ENCODE measurements at regions not wholly inside any gene's neighbourhood (a gene's known extent, or its start where the extent isn't known, plus 50 kb on each side); places are given as distances from the start of the nearest gene placed in this dataset.

DNA sequence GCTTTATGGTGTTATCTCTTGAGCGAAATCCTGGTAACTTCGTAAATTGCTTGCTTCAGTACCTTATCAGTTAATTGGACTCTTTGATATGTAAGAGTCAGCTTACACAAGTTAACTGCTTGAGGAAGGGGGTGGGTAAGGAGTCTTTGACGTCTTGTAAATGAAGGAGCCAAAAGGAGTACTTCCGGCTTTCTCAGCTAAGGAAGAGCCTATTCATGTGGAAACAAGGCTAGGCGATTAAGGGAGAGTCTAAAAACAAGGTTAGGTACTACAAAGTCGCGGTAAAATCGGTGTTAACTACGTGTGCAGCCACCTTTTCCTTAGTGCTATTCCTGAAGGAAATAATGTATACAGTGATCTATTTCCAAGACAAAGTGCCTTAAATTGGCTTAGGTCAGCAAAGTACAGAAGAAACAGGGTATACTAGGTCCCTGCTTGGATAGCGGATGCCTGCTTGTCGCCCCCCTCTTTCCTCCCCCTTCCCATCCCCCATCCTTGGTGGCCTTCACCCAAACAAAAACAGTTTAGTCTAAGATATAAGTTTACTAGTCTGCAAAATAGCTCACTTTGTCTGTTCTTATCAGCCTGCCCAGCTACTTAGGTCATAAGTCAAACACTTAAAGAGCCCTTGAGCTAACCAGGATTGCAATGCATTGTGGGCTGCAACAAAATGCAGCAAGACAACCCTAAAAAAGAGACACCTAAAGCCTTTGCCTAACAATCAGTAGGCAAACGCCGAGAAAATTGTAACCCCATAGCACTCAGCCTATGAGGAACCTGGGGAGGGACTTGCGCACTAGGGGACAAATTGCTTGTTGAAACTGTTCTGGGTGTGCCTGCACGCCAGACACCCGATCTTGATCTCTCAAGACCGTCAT is 147.3 kb downstream of the TRIM27 start:
- H3K4me3 ChIP-seq (replicated peaks; ENCODE audit: low read depth, low read length) = no peak overlapping the region
- TF ChIP-seq, protein P1, sequence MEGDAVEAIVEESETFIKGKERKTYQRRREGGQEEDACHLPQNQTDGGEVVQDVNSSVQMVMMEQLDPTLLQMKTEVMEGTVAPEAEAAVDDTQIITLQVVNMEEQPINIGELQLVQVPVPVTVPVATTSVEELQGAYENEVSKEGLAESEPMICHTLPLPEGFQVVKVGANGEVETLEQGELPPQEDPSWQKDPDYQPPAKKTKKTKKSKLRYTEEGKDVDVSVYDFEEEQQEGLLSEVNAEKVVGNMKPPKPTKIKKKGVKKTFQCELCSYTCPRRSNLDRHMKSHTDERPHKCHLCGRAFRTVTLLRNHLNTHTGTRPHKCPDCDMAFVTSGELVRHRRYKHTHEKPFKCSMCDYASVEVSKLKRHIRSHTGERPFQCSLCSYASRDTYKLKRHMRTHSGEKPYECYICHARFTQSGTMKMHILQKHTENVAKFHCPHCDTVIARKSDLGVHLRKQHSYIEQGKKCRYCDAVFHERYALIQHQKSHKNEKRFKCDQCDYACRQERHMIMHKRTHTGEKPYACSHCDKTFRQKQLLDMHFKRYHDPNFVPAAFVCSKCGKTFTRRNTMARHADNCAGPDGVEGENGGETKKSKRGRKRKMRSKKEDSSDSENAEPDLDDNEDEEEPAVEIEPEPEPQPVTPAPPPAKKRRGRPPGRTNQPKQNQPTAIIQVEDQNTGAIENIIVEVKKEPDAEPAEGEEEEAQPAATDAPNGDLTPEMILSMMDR (IDR thresholded peaks at IDR 0.05; ENCODE audit: low read length, missing control alignments) = no peak
- DNase-seq (ENCODE audit: low read depth) = no peak

DNA sequence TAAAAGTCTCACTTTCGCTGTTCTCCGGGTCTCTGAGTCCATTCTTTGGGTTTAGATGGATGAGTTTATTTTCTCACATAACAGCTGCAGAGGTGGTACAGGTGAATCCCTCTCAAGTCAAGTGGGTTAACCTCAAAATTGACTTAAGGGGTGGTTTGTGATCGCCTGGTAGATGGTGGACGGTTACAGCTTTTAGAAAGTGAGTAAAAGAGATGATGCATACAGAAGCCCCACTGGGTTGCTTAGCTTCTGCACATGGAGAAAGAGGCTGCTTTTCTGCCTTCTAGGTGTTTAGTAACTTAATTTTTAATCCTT is 146.7 kb downstream of the TRIM27 start:
- TF ChIP-seq, protein P1 (IDR thresholded peaks at IDR 0.05; ENCODE audit: low read length, missing control alignments) = no peak
- no peak overlapping the region for H3K4me3 ChIP-seq (replicated peaks; ENCODE audit: low read depth, low read length)
- no peak for DNase-seq (ENCODE audit: low read depth)

DNA sequence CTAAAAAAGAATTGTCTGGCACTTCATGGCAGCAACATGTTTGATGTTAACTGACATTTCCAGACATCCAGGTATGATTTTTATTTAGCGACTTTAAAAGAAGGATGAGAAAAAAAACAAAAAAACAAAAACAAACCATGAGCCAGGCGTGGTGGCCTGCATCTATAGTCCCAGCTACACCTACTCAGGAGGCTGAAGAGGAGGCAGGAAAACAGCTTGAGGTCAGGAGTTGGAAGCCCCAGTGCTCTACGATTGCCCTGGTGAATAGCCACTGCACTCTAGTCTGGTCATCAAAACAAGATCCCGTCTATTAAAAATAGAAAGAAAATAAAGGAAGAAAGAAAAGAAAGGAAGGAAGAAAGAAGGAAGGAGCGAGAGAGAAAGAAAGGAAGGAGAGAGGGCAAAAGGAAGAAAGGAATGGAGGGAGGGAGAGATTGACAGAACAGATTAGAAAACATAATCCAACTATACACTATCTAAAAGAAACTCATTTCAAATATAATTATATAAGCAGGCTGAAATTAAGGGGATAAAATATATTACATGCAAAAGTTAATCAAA is 141.6 kb downstream of the TRIM27 start:
- no peak overlapping the region for H3K4me3 ChIP-seq (replicated peaks; ENCODE audit: low read depth, low read length)
- no peak for DNase-seq (ENCODE audit: low read depth)
- TF ChIP-seq, protein P1 (IDR thresholded peaks at IDR 0.05; ENCODE audit: low read length, missing control alignments) = no peak

DNA sequence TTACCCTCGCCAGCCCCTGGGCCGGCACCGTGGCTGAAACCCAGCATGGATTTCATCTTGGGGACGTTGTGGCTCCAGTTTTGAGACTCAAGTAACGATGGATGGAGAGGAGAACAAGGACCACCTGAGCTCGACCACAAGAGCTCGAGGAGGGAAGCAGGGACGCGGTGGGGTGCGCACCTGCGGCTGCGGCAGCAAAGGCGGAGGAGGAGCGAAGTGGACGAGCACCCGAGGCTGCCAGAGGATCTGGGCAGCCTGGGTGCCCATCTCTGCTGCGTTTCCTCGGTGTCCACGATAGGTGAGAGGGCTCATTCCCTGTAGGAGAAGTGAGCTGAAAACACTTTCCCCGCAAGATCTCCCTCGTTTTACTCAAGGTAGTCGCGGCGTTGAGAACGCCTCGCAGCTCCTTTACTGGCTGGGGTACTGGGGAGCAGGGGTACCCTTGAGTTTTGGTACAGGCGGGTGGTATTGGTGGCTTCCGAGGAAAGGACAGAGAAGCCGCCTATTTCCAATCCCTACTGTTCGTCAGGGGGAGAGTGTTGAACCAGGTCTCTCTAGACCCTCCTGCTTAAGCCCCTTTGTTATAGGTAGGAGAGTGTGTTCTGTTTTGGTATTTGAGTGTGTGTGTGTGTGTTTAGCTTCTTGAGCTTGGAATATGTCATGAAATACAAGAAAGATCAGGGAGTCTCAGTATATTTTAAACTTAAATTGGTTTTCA is 137.7 kb downstream of the TRIM27 start:
- no peak overlapping the region for H3K4me3 ChIP-seq (replicated peaks; ENCODE audit: low read depth, low read length)

DNA sequence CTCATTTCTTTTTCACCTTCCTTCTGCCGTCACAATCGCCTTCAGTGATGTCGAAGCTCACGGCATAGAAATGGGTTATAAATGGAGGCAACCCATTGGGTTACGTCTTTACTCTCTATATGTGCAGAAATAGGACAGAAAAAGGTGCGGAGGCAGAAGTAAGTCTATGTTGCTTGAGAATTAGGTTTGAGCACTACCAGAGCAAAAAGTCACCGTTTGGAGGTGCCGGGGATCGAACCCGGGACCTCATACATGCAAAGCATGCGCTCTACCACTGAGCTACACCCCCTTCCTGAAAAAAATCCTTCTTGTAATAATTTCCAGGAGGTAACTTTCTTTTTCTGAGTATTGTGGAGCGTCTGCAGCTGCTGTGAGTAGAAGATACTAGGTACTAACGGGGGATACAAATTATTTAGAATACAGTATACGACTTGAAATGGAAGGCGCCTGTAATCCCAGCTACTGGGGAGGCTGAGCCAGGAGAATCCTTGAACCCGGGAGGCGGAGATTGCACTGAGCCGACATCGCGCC is 134.2 kb downstream of the TRIM27 start:
- TF ChIP-seq, protein P1 (IDR thresholded peaks at IDR 0.05; ENCODE audit: low read length, missing control alignments) = no peak
- peak; percentile 57 for DNase-seq (ENCODE audit: low read depth)
- peak overlapping the region; percentile 52 for H3K4me3 ChIP-seq (replicated peaks; ENCODE audit: low read depth, low read length)

More for the DNA sequence above, 137.7 kb downstream of the TRIM27 start:
- DNase-seq (ENCODE audit: low read depth) = no peak
- TF ChIP-seq, protein P1 (IDR thresholded peaks at IDR 0.05; ENCODE audit: low read length, missing control alignments) = no peak

DNA sequence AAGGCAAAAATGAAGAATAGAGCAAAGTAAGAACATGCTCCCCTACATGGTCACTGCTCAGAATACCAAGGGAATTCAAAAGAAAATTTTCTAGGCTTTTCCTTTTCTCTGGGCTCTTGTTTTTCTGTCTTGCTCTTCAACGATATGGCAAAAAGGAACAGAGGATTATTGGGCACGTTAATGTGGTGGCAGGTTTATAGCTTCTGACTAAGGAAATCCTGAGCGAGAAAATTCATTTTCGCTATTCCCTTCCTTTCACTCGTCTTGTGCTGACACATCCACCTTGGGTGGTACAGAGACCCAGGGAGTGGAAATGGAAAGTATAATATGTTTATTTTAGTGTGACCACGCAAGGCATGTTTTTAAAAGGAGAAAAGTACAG is 132.8 kb downstream of the TRIM27 start:
- no peak overlapping the region for H3K4me3 ChIP-seq (replicated peaks; ENCODE audit: low read depth, low read length)
- DNase-seq (ENCODE audit: low read depth) = no peak
- TF ChIP-seq, protein P1 (IDR thresholded peaks at IDR 0.05; ENCODE audit: low read length, missing control alignments) = no peak

Data from fibroblast of pulmonary artery (primary cell).